Osteocyte (in vitro differentiated cells): ENCODE measurements at regions not wholly inside any gene's neighbourhood (a gene's known extent, or its start where the extent isn't known, plus 50 kb on each side); places are given as distances from the start of the nearest gene placed in this dataset.

ENCODE experiments used
- DNase-seq: peaks from one replicate; pipeline ENCODE4 v3.0.0; 2021; ENCODE audit warnings: mixed read lengths; ENCODE audit not compliant: unreplicated experiment; ENCODE audit errors: extremely low spot score
- H3K27ac Mint-ChIP-seq: one replicate; pipeline ENCODE4 v1.8.0; 2021; ENCODE audit warnings: mild to moderate bottlenecking, mixed read lengths; ENCODE audit not compliant: unreplicated experiment
- H3K27me3 Mint-ChIP-seq: one replicate; pipeline ENCODE4 v1.8.0; 2021; ENCODE audit warnings: mixed read lengths; ENCODE audit not compliant: unreplicated experiment
- H3K36me3 Mint-ChIP-seq: one replicate; pipeline ENCODE4 v1.8.0; 2021; ENCODE audit warnings: mixed read lengths; ENCODE audit not compliant: unreplicated experiment
- H3K4me1 Mint-ChIP-seq: one replicate; pipeline ENCODE4 v1.8.0; 2021; ENCODE audit warnings: mixed read lengths; ENCODE audit not compliant: unreplicated experiment
- H3K4me3 Mint-ChIP-seq: one replicate; pipeline ENCODE4 v1.8.0; 2021; ENCODE audit warnings: mild to moderate bottlenecking, moderate library complexity, mixed read lengths; ENCODE audit not compliant: unreplicated experiment
- H3K9me3 Mint-ChIP-seq: one replicate; pipeline ENCODE4 v1.8.0; 2021; ENCODE audit warnings: mixed read lengths; ENCODE audit not compliant: unreplicated experiment
- CTCF ChIP-seq: fragments of 200-600 bp; sonication (generic); IDR thresholded peaks from 2 replicates; pipeline ENCODE4 v1.5.0; 2021; ENCODE audit warnings: antibody characterized with exemption, mild to moderate bottlenecking, moderate library complexity

GRCh38 chr3:30421266-30421665, 185.1 kb upstream of the TGFBR2 start:
- DNase-seq, result no peak
- no peak overlapping the region for H3K27ac Mint-ChIP-seq
- peaks cover 3% of the 10 kb centered on the region for H3K36me3 Mint-ChIP-seq
- H3K4me1 Mint-ChIP-seq, result peaks cover 25% of the 10 kb centered on the region
- no peak for TF ChIP-seq CTCF
- H3K27me3 Mint-ChIP-seq, result no peaks in the 10 kb centered on the region
- no peak overlapping the region for H3K4me3 Mint-ChIP-seq
- peaks cover 6% of the 10 kb centered on the region for H3K9me3 Mint-ChIP-seq

- peaks cover 12% of the 10 kb centered on the region for H3K4me1 Mint-ChIP-seq
- TF ChIP-seq CTCF, result no peak
- DNase-seq, result no peak
- no peak overlapping the region for H3K4me3 Mint-ChIP-seq
- peaks cover 17% of the 10 kb centered on the region for H3K9me3 Mint-ChIP-seq
- no peaks in the 10 kb centered on the region for H3K27me3 Mint-ChIP-seq
- peaks cover 3% of the 10 kb centered on the region for H3K36me3 Mint-ChIP-seq
- no peak overlapping the region for H3K27ac Mint-ChIP-seq
These were observed 180.0 kb upstream of the TGFBR2 start for GRCh38 chr3:30426293-30426993.

GRCh38 chr3:30428251-30428650, 178.2 kb upstream of the TGFBR2 start:
- Mint-ChIP-seq H3K36me3 (no peaks in the 10 kb centered on the region), H3K9me3 (peaks cover 14% of the 10 kb centered on the region), H3K4me3 (no peak overlapping the region), H3K4me1 (peaks cover 7% of the 10 kb centered on the region), H3K27me3 (no peaks in the 10 kb centered on the region), H3K27ac (peak overlapping the region; percentile 63)
- no peak for TF ChIP-seq CTCF
- no peak for DNase-seq

GRCh38 chr3:30435861-30436331, 170.5 kb upstream of the TGFBR2 start:
- Mint-ChIP-seq H3K36me3 (no peaks in the 10 kb centered on the region), H3K27ac (peak overlapping the region; percentile 18), H3K4me3 (peak overlapping the region; percentile 35), H3K9me3 (peaks cover 7% of the 10 kb centered on the region), H3K4me1 (peaks cover 54% of the 10 kb centered on the region), H3K27me3 (no peaks in the 10 kb centered on the region)
- no peak for DNase-seq
- TF ChIP-seq CTCF, result no peak

- Mint-ChIP-seq H3K36me3 (no peaks in the 10 kb centered on the region), H3K27me3 (no peaks in the 10 kb centered on the region), H3K27ac (peak overlapping the region; percentile 84), H3K9me3 (peaks cover 7% of the 10 kb centered on the region), H3K4me3 (peak overlapping the region; percentile 18), H3K4me1 (peaks cover 58% of the 10 kb centered on the region)
- no peak for DNase-seq
- TF ChIP-seq CTCF, result peak; percentile 22
These were observed 169.2 kb upstream of the TGFBR2 start for GRCh38 chr3:30437171-30437601.
